Urinary bladder (tissue), 3 donors: ENCODE measurements at regions not wholly inside any gene's neighbourhood (a gene's known extent, or its start where the extent isn't known, plus 50 kb on each side); places are given as distances from the start of the nearest gene placed in this dataset.

Experiments
- DNase-seq: peaks from one replicate; pipeline ENCODE4 v3.0.0-alpha.2; 2015; ENCODE audit errors: extremely low spot score
- H3K27ac ChIP-seq: one replicate; pipeline ENCODE4 v1.5.1; 2013; ENCODE audit warnings: low read depth, mild to moderate bottlenecking, moderate library complexity
- H3K36me3 ChIP-seq: one replicate; pipeline ENCODE4 v1.6.1; 2013; ENCODE audit warnings: mild to moderate bottlenecking, moderate library complexity; ENCODE audit not compliant: insufficient read depth
- H3K4me1 ChIP-seq: one replicate; pipeline ENCODE4 v1.6.1; 2013; ENCODE audit warnings: mild to moderate bottlenecking, moderate library complexity; ENCODE audit not compliant: insufficient read depth
- H3K4me3 ChIP-seq: one replicate; pipeline ENCODE4 v1.5.1; 2013; ENCODE audit warnings: low read depth, low read length
- WGBS: extraction: QIAGEN DNeasy Blood & Tissue Kit; methylation state at CpG from one replicate; pipeline ENCODE4 v1.1.7; 2013; 5-methylcytosine and 5-hydroxymethylcytosine counted together
- donor health status: healthy with polysubstance abuse.
- donor health status: healthy.

- no peak for DNase-seq
- Histone ChIP-seq H3K36me3 (no peaks in the 10 kb centered on the region), H3K4me1 (no peaks in the 10 kb centered on the region), H3K4me3 (no peak overlapping the region), H3K27ac (no peak overlapping the region)
- WGBS: 28% methylated on average over 4 of the region's 4 CpGs
Observed at GRCh38 chr9:97747201-97747965, 50.2 kb upstream of the XPA start.

GRCh38 chr9:97748525-97748924 is 51.4 kb upstream of the XPA start:
- 22% methylated on average over 1 of the region's 1 CpG for WGBS
- DNase-seq: no peak
- Histone ChIP-seq H3K36me3 (no peaks in the 10 kb centered on the region), H3K4me1 (no peaks in the 10 kb centered on the region), H3K27ac (no peak overlapping the region), H3K4me3 (no peak overlapping the region)

- WGBS: 85% methylated on average over 3 of the region's 3 CpGs
- no peak for DNase-seq
- H3K4me1 ChIP-seq: no peaks in the 10 kb centered on the region
- no peak overlapping the region for H3K4me3 ChIP-seq
- no peak overlapping the region for H3K27ac ChIP-seq
- no peaks in the 10 kb centered on the region for H3K36me3 ChIP-seq
Observed at GRCh38 chr9:97749928-97750327, 52.8 kb upstream of the XPA start.

- Histone ChIP-seq H3K36me3 (no peaks in the 10 kb centered on the region), H3K4me3 (no peak overlapping the region), H3K4me1 (no peaks in the 10 kb centered on the region), H3K27ac (no peak overlapping the region)
- DNase-seq: no peak
Observed at GRCh38 chr9:97751531-97751930, 54.4 kb upstream of the XPA start.

GRCh38 chr9:97752274-97752673 is 55.1 kb upstream of the XPA start:
- WGBS: 86% methylated on average over 2 of the region's 2 CpGs
- no peak overlapping the region for H3K27ac ChIP-seq

GRCh38 chr9:97753364-97753763 is 56.2 kb upstream of the XPA start:
- Histone ChIP-seq H3K36me3 (no peaks in the 10 kb centered on the region), H3K27ac (no peak overlapping the region), H3K4me3 (no peak overlapping the region), H3K4me1 (no peaks in the 10 kb centered on the region)
- DNase-seq: no peak

More at GRCh38 chr9:97752274-97752673, 55.1 kb upstream of the XPA start:
- Histone ChIP-seq H3K4me1 (no peaks in the 10 kb centered on the region), H3K4me3 (no peak overlapping the region), H3K36me3 (no peaks in the 10 kb centered on the region)
- DNase-seq: no peak

GRCh38 chr9:97753975-97754374 is 56.8 kb upstream of the XPA start:
- no peak overlapping the region for H3K27ac ChIP-seq
- WGBS: 88% methylated on average over 2 of the region's 2 CpGs
- H3K4me1 ChIP-seq: no peaks in the 10 kb centered on the region
- DNase-seq: no peak
- H3K4me3 ChIP-seq: no peak overlapping the region
- no peaks in the 10 kb centered on the region for H3K36me3 ChIP-seq

- H3K27ac ChIP-seq: no peak overlapping the region
- H3K36me3 ChIP-seq: no peaks in the 10 kb centered on the region
- 60% methylated on average over 4 of the region's 4 CpGs for WGBS
- no peak overlapping the region for H3K4me3 ChIP-seq
- H3K4me1 ChIP-seq: no peaks in the 10 kb centered on the region
- DNase-seq: no peak
Observed at GRCh38 chr9:97755618-97756267, 58.6 kb upstream of the XPA start.

GRCh38 chr9:97756991-97757390 is 59.9 kb upstream of the XPA start:
- Histone ChIP-seq H3K36me3 (no peaks in the 10 kb centered on the region), H3K4me3 (no peak overlapping the region), H3K4me1 (no peaks in the 10 kb centered on the region), H3K27ac (no peak overlapping the region)
- WGBS: 64% methylated on average over 3 of the region's 3 CpGs
- no peak for DNase-seq

GRCh38 chr9:97758334-97758916 is 61.3 kb upstream of the XPA start:
- no peaks in the 10 kb centered on the region for H3K4me1 ChIP-seq
- no peak for DNase-seq
- no peak overlapping the region for H3K4me3 ChIP-seq
- 63% methylated on average over 7 of the region's 7 CpGs for WGBS
- no peak overlapping the region for H3K27ac ChIP-seq
- H3K36me3 ChIP-seq: no peaks in the 10 kb centered on the region

GRCh38 chr9:97759581-97760288 is 62.6 kb upstream of the XPA start:
- Histone ChIP-seq H3K4me1 (no peaks in the 10 kb centered on the region), H3K4me3 (no peak overlapping the region), H3K36me3 (no peaks in the 10 kb centered on the region), H3K27ac (no peak overlapping the region)
- no peak for DNase-seq
- 54% methylated on average over 5 of the region's 5 CpGs for WGBS

- no peak for DNase-seq
- H3K36me3 ChIP-seq: no peaks in the 10 kb centered on the region
- 66% methylated on average over 8 of the region's 8 CpGs for WGBS
- no peak overlapping the region for H3K27ac ChIP-seq
- H3K4me3 ChIP-seq: no peak overlapping the region
- H3K4me1 ChIP-seq: no peaks in the 10 kb centered on the region
Observed at GRCh38 chr9:97761056-97761598, 64.0 kb upstream of the XPA start.

- Histone ChIP-seq H3K4me3 (no peak overlapping the region), H3K36me3 (no peaks in the 10 kb centered on the region), H3K27ac (no peak overlapping the region), H3K4me1 (no peaks in the 10 kb centered on the region)
- DNase-seq: no peak
- WGBS: 85% methylated on average over 8 of the region's 8 CpGs
Observed at GRCh38 chr9:97761879-97762278, 64.7 kb upstream of the XPA start.
